ENCODE measurements at regions not wholly inside any gene's neighbourhood (a gene's known extent, or its start where the extent isn't known, plus 50 kb on each side); places are given as distances from the start of the nearest gene placed in this dataset.
A peak's percentile ranks its signal among the peaks of the same experiment; 100 is the strongest.

GRCh38 chr4:134650461-134650860, 448.9 kb upstream of the PABPC4L start:
- Histone ChIP-seq H3K27me3 (ENCODE audit: insufficient read depth) (no peaks in the 10 kb centered on the region), H3K9me2 (ENCODE audit: insufficient read depth) (no peaks in the 10 kb centered on the region; the same call in 1 of the 2 replicates), H3K27ac (ENCODE audit: low read depth) (no peak overlapping the region), H3K79me2 (replicated peaks; ENCODE audit: insufficient read depth) (no peaks in the 10 kb centered on the region), H3K4me3 (no peak overlapping the region), H3F3A (replicated peaks; ENCODE audit: low read depth) (0 out of 2 replicates have a peak, but pooled peaks cover 4% of the 10 kb centered on the region), H4K20me1 (replicated peaks; ENCODE audit: insufficient read depth) (no peaks in the 10 kb centered on the region), H3K4me2 (no peak overlapping the region), H2AFZ (no peak overlapping the region), H3K4me1 (ENCODE audit: insufficient read depth) (peaks cover 4% of the 10 kb centered on the region; the same call in 1 of the 2 replicates), H3K36me3 (ENCODE audit: insufficient read depth) (no peaks in the 10 kb centered on the region)
- Mint-ChIP-seq H3K27ac (no peak overlapping the region), H3K4me3 (no peak overlapping the region), H3K27me3 (ENCODE audit: insufficient read depth, low read depth, poor library complexity) (no peaks in the 10 kb centered on the region), H3K9me3 (no peaks in the 10 kb centered on the region), H3K36me3 (ENCODE audit: low read depth) (no peaks in the 10 kb centered on the region), H3K4me1 (no peaks in the 10 kb centered on the region; the same call in 1 of the 3 replicates)
- DNase-seq (ENCODE audit: low spot score) (no peak), ATAC-seq (no peak)
- TF ChIP-seq ZNF114 (CRISPR knock-in tag; IDR thresholded peaks at IDR 0.05): no peak
- peak in 1 of 2 experiments; percentile 63; a peak in 3 of 4 replicates for TF ChIP-seq CTCF (conservative IDR thresholded peaks at IDR 0.05; ENCODE audit: low read depth in 2 of 2)
- TF ChIP-seq ETS1 (IDR thresholded peaks at IDR 0.05): no peak
- no peak for TF ChIP-seq REST (IDR thresholded peaks at IDR 0.05; ENCODE audit: unreplicated experiment)
- TF ChIP-seq POLR2AphosphoS5 (IDR thresholded peaks at IDR 0.05; ENCODE audit: low read depth): no peak

DNA sequence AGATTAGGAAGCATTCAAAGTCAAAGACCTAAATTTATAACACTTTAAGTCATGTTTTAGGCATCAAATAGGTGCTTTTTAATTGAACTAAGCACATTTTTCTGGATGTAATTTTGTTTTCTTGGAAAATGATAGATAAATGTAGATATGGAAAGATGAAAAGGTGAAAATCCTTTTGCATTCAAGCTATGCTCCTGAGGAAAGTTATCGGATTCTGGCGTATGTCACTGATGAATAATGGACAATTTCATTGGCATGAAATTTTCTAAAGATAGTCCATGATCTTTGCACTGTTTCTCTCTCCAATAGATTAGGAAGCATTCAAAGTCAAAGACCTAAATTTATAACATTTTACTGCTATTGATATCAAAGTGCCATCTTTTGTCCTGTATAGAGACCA, 444.2 kb upstream of the PABPC4L start:
- Histone ChIP-seq H3F3A (replicated peaks; ENCODE audit: low read depth) (0 out of 2 replicates have a peak, but pooled peaks cover 4% of the 10 kb centered on the region), H3K79me2 (replicated peaks; ENCODE audit: insufficient read depth) (no peaks in the 10 kb centered on the region), H3K9me2 (ENCODE audit: insufficient read depth) (peaks cover 3% of the 10 kb centered on the region; the same call in 1 of the 2 replicates), H3K27ac (ENCODE audit: low read depth) (no peak overlapping the region), H3K27me3 (ENCODE audit: insufficient read depth) (no peaks in the 10 kb centered on the region), H3K4me2 (no peak overlapping the region), H3K4me1 (ENCODE audit: insufficient read depth) (no peaks in the 10 kb centered on the region), H2AFZ (no peak overlapping the region; the same call in 1 of the 2 replicates), H3K36me3 (ENCODE audit: insufficient read depth) (no peaks in the 10 kb centered on the region), H3K4me3 (no peak overlapping the region), H4K20me1 (replicated peaks; ENCODE audit: insufficient read depth) (no peaks in the 10 kb centered on the region)
- ATAC-seq: no peak
- DNase-seq (ENCODE audit: low spot score): no peak
- no peak for TF ChIP-seq EZH2phosphoT487 (IDR thresholded peaks at IDR 0.05; ENCODE audit: unreplicated experiment)
- no peak for TF ChIP-seq ETS1 (IDR thresholded peaks at IDR 0.05)
- no peak for TF ChIP-seq CTCF (conservative IDR thresholded peaks at IDR 0.05; ENCODE audit: low read depth in 2 of 2)
- TF ChIP-seq ZNF114 (CRISPR knock-in tag; IDR thresholded peaks at IDR 0.05): no peak
- TF ChIP-seq STAT1 (IDR thresholded peaks at IDR 0.05; ENCODE audit: unreplicated experiment): no peak
- no peak for TF ChIP-seq JUNB (IDR thresholded peaks at IDR 0.05; ENCODE audit: unreplicated experiment)
- no peak for TF ChIP-seq CREB1 (CRISPR knock-in tag; IDR thresholded peaks at IDR 0.05; ENCODE audit: low read depth)
- no peak for TF ChIP-seq EZH2 (IDR thresholded peaks at IDR 0.05; ENCODE audit: low read depth, unreplicated experiment)
- TF ChIP-seq NANOG (IDR thresholded peaks at IDR 0.05; ENCODE audit: borderline replicate concordance): no peak
- TF ChIP-seq ZNF331 (CRISPR knock-in tag; IDR thresholded peaks at IDR 0.05; ENCODE audit: low read depth): no peak
- no peaks in the 10 kb centered on the region for H3K27me3 Mint-ChIP-seq (ENCODE audit: insufficient read depth, low read depth, poor library complexity)
- H3K27ac Mint-ChIP-seq: no peak overlapping the region
- no peak overlapping the region for H3K4me3 Mint-ChIP-seq
- 0 out of 3 replicates have a peak, but pooled peaks cover 4% of the 10 kb centered on the region for H3K9me3 Mint-ChIP-seq
- peaks cover 7% of the 10 kb centered on the region; the same call in 2 of the 3 replicates for H3K36me3 Mint-ChIP-seq (ENCODE audit: low read depth)
- no peaks in the 10 kb centered on the region for H3K4me1 Mint-ChIP-seq
